NCI-H128 (cell line): ENCODE measurements at regions not wholly inside any gene's neighbourhood (a gene's known extent, or its start where the extent isn't known, plus 50 kb on each side); places are given as distances from the start of the nearest gene placed in this dataset.
A peak's percentile ranks its signal among the peaks of the same experiment; 100 is the strongest.
"Not testable (repeated sequence)": the region's sequence is repeated elsewhere in the genome, so short reads cannot be mapped to it uniquely, and the experiment has no call there.

Experiments
- DNase-seq: peaks from one replicate; lab custom pipeline; 2025; ENCODE audit not compliant: unreplicated experiment; lab: John Stamatoyannopoulos, UW

- DNase-seq: no peak
Measured at GRCh38 chr9:102000956-102001355, 262.5 kb upstream of the GRIN3A start.

DNA sequence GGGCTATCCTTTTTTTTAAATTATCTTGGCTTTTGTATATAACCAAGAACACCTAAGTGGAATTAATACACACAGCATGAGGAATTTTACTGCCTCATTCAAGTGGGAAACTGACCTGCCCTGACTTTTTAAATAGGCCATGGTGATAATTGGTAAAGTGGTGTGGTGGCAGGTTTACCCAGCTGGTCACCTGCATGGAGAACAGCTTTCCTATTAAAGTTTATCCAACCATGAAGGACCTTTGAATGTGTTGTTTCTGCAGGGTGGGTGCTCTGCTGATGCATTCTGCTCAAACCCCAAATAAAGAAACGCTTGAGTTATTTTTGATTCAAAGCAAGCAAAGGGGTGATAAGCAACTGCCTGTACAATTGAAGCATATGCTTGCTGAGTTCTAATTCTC lies 261.0 kb upstream of the GRIN3A start:
- DNase-seq: peak; percentile 53

GRCh38 chr9:101995231-101995630 lies 256.8 kb upstream of the GRIN3A start:
- DNase-seq: no peak

DNA sequence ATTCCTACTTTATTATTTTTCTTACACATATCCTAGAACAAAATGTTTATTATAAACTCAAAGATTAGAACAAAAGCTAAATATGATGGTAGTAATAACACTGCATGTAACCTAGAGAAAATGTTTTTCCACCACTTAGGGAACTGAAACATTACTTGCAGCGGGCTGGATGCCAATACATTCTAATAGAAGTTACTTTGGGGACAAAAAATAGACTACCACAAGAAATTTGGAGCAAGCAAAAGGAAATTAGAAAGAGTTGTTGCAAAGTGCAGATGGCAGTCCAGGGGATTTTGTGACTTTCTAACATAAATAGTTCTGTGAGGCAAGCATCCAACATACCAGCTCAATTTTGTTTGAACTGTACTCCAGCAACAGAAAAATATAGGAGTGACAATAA lies 255.3 kb upstream of the GRIN3A start:
- no peak for DNase-seq

DNA sequence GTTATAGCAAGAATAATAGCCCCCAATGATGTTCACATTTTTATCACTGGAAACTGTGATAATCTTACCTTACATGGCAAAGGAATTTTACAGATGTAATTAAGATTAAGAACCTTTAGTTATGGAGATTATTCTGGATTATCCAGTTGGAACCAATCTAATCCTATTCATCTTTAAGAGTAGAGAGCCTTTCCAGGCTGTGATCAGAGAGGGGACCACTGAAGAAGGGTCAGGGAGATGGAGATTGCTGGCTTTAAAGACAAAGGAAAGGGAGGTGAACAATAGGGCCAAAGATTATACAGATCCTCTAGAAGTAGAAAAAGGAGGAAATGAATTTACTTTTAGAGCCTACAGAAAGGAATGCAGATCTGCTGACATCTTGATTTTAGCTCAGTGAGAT lies 253.5 kb upstream of the GRIN3A start:
- DNase-seq: no peak

DNA sequence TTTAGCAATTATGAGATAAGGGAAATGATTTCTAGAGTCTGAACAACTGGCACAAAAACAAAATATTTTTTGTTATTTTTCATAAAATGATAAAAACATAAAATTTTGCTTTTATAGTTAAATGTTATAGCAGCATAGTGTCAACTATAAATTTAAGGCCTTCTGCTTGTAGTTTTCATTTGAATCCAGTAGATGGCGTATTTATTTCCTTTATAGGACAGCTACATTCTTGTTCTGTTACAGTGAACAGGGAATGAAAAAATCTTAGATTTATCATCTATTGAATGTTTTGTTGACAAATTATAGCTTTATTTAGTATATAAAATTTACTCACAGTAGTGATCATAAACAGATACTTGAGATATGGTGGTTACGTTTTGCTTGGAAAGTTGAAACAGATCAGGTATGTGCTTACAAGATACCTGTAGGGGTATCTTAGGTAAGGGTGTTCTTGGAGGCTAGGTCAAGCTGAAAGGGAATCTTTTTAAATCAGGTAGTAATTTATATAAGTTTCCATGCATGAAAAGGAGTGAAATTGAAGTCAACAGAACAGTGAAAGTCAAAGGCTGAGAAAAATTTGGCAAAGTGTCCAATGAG lies 239.3 kb upstream of the GRIN3A start:
- peak; percentile 22 for DNase-seq

GRCh38 chr9:101970609-101971008 lies 232.2 kb upstream of the GRIN3A start:
- DNase-seq: no peak

DNA sequence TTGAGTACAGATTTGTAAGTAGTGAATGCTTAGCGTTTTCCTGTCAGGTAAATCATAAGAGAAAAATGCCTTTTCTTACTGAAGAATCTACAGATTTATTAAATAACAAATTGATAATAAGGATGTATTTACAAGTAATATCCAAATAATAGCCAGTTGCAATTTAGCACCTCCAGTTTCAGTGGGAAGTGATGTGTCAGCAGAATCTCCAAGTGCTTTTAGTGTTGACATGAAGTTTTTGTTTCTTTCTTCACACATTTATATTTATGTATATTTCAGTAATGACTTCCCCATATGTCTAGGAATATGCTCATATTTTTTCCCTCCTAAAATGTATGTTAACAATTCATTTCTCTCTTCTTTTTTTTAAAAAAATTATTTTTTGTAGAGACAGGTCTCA lies 229.9 kb upstream of the GRIN3A start:
- no peak for DNase-seq

GRCh38 chr9:101966691-101967090 lies 228.2 kb upstream of the GRIN3A start:
- no peak for DNase-seq

DNA sequence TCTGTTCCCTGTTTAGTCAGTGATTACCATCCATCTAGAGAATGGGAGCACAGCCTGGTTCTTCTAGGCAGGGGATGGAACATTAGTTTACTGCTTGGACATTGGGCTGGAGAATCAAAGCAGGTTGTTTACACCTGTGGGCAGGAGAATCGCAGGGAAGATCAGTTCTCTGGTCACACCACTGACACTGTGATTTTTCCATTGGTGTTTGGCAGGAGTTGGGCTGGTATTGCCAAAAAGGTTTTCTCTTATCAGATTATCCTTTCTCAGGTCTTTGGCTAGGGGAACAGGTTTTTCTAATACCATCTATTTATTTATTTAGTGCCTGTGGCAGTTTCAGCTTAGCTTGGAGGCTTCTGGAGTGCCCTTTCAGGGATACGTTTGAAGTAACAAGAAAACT lies 219.3 kb upstream of the GRIN3A start:
- no peak for DNase-seq

GRCh38 chr9:101951598-101951997 lies 213.2 kb upstream of the GRIN3A start:
- no peak for DNase-seq

DNA sequence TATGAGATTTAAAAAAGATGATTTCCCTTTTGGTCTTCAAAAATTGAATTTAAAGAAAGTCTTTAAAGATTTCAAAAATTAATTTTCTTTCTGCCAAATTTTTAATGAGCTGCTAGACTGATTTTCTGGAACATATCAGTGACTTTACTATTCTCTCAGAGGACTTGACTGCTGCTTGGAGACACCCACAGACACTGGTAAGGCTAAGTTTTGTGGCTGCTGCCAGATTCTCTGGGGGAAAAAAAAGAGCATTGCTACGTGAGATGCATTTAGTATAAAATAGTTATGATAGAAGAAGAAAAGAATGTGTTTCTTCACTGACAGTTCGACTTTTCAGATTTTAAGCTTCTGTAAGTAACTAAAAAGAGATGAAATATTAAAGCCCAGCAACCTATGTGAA lies 193.3 kb upstream of the GRIN3A start:
- no peak for DNase-seq

DNA sequence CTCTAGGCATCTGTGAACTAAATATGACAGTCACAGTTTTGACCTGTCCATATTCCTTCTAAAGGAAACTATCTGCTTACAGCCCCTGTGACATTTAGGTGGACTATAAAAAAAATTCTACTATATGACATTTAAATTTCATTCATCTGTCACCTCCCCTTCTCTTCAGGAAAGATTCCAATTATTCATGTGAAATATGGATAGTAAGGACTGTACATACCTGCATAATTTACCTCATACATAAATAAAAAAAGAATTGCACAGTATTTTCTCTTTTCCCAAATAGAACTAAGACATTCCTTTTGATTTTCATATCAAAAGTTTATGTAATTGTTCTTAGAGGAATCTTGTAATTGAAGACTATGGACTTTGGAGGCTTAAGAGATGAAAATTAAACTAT lies 192.3 kb upstream of the GRIN3A start:
- no peak for DNase-seq

DNA sequence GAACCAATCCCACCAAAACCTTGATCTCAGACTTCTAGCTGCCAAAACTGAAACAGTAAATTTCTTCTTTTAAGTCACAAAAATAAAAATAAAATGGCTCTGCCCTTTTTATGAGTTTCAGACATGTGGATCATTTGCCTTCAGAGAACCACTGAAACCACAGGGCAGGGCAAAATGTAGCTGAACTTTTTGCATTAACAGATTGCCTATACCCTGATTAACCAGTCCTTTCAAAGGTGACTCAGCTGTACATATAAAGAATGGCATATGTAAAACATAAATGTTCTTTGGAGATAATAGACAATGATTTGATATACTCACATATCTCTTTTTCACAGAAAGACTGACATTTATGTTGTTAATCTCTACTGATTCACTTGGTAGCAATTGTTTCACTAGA lies 187.1 kb upstream of the GRIN3A start:
- no peak for DNase-seq

GRCh38 chr9:101923451-101923850 lies 185.0 kb upstream of the GRIN3A start:
- DNase-seq: no peak

GRCh38 chr9:101916948-101917347 lies 178.5 kb upstream of the GRIN3A start:
- not testable (repeated sequence) for DNase-seq

DNA sequence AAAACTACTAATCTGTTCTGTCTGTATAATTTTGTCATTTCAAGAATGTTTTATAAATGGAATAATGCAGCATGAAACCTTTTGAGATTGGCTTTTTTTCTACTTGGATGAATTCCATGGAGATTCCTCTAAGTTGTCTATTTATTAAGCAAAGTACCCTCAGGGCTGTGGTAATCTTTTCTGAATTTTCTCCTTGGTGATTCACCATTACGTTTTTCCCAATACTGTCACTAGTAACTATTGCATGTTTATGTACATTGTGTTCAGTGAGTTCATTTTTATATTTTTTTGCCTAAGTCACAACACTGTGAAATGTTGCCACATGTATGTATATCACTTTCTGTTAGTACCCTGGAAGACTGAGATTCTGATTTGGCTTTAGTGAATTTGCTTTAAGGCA lies 177.0 kb upstream of the GRIN3A start:
- no peak for DNase-seq

DNA sequence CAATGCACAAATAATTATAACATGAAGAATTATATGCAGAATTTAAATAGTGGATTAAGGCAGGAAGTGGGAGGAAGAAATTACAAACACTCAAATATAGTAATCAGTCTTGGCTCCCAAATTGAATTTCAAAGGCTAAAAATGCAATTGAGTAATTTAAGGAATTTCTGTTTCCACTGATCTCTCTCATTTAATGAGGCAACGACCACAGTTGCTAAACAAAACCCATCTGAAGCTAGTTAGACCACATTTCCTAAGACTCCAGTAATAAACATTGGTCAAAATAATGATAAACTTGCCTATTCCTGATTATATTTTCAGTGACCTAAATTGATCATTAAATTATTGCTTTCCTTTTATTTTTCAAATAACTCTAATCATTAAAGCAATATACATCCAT lies 174.3 kb upstream of the GRIN3A start:
- no peak for DNase-seq

GRCh38 chr9:101907466-101907865 lies 169.0 kb upstream of the GRIN3A start:
- no peak for DNase-seq

- no peak for DNase-seq
Measured at GRCh38 chr9:101904845-101905244, 166.4 kb upstream of the GRIN3A start.

DNA sequence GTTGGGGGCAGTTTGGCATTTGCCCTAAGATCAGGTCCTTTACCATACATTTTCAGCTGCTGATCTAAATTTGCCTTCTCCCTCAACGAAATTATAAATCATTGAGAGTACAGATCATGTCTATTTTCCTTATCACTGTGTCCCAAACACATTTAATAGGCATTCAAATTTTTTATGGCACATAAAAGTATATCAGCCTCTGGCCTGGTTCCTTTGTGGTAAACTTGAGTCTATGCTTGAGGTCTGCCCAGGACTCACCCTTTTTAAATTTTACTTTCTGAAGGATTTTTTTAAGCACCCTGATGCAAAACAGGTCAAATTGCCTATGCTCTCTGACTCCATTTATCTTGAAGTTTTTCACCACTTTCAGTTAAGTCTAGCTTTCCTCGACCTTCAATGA lies 163.6 kb upstream of the GRIN3A start:
- DNase-seq: no peak

GRCh38 chr9:101897196-101897595 lies 158.7 kb upstream of the GRIN3A start:
- DNase-seq: no peak
